Gastroesophageal sphincter (tissue), 3 donors: ENCODE measurements at regions not wholly inside any gene's neighbourhood (a gene's known extent, or its start where the extent isn't known, plus 50 kb on each side); places are given as distances from the start of the nearest gene placed in this dataset.

Source experiments
- CTCF ChIP-seq, 4 experiments: fragments of 200-600 bp in 2 of 4; fragments of 450-650 bp in 2 of 4; sonication (generic) in 1 of 4; IDR thresholded peaks; one replicate each; pipeline ENCODE4 v1.5.1; 2017 to 2019; ENCODE audit warnings: antibody characterized with exemption in 4 of 4, mild to moderate bottlenecking in 2 of 4, moderate library complexity in 2 of 4
- POLR2A ChIP-seq, 2 donors: fragments of 450-650 bp; IDR thresholded peaks; one replicate each; pipeline ENCODE4 v1.6.1; 2017; ENCODE audit warnings: antibody characterized with exemption in 2 of 2, mild to moderate bottlenecking in 2 of 2, moderate library complexity in 1 of 2
- POLR2AphosphoS5 ChIP-seq: sonication (generic); formaldehyde crosslinking; IDR thresholded peaks from one replicate; pipeline ENCODE4 v1.6.1; 2017; ENCODE audit warnings: antibody characterized with exemption

- TF ChIP-seq CTCF (IDR thresholded peaks at IDR 0.05): no peak
- no peak for TF ChIP-seq POLR2A (IDR thresholded peaks at IDR 0.05)
- no peak for TF ChIP-seq POLR2AphosphoS5
Observed at GRCh38 chr7:17661982-17662585, 278.2 kb downstream of the SNX13 start.
